Lower leg skin (tissue), 4 donors: ENCODE measurements at regions not wholly inside any gene's neighbourhood (a gene's known extent, or its start where the extent isn't known, plus 50 kb on each side); places are given as distances from the start of the nearest gene placed in this dataset.

Experiments used
- DNase-seq, 2 donors: peaks; one replicate each; pipeline ENCODE4 v3.0.0-alpha.2; 2019; ENCODE audit warnings: low spot score in 2 of 2
- H3K4me3 ChIP-seq: fragments of 200-600 bp; sonication (generic); 2 replicates; pipeline ENCODE4 v1.5.1; 2017; ENCODE audit warnings: mild to moderate bottlenecking, low read depth; ENCODE audit not compliant: poor library complexity, severe bottlenecking
- POLR2A ChIP-seq, 2 donors: fragments of 450-650 bp; IDR thresholded peaks; one replicate each; pipeline ENCODE4 v1.6.1; 2016 to 2017; ENCODE audit warnings: antibody characterized with exemption in 2 of 2, mild to moderate bottlenecking in 1 of 2, moderate library complexity in 1 of 2
- WGBS, 2 donors: methylation state at CpG; one replicate each; pipeline ENCODE4 v1.1.5; 2018; 5-methylcytosine and 5-hydroxymethylcytosine counted together
- intact Hi-C: fragments of 100-400 bp; cut with DNase I; formaldehyde crosslinking; loops from one replicate; pipeline ENCODE4 v1.15.0; 2023; ENCODE audit warnings: low total_unique reads
- TF ChIP-seq, protein P1 (sequence below), 3 donors: fragments of 450-650 bp; IDR thresholded peaks; one replicate each; pipeline ENCODE4 v1.5.1; 2016; ENCODE audit warnings: antibody characterized with exemption in 3 of 3, mild to moderate bottlenecking in 3 of 3, moderate library complexity in 2 of 3

DNA sequence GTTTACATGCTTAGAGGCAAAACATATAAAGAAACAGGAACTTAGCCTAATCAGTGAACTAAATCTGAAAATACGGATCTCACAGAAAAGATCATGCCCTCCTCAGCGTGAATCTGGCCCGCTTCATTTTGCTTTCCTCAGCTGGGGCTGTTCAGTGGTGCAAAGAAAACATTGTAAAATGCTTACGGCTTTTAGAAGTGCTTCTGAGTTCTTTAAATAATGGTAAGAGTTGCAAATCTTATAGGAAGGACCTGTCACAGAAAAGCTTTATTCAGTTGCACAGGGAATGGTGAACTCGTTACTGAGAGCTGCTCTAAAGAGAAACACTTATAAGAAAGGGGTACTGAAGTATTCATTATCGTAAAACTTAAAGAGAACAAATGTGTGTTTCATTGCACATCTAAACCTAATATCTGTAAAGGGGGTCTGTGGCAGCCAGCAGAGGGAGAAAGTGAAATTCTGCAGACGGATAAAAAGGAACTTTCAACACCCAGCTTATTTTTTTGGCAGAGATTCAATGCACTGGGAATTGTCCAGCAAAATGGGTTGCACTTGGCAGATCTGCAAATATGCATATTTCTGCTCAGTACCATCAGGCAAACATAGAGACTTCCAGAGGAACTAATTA, 139.2 kb upstream of the ANK2 start:
- WGBS, 2 donors, result 7 to 10% methylated on average over 7 of the region's 7 CpGs
- no peak overlapping the region for H3K4me3 ChIP-seq
- DNase-seq, result no peak
- no peak for TF ChIP-seq POLR2A (IDR thresholded peaks at IDR 0.05)
- TF ChIP-seq, protein P1, sequence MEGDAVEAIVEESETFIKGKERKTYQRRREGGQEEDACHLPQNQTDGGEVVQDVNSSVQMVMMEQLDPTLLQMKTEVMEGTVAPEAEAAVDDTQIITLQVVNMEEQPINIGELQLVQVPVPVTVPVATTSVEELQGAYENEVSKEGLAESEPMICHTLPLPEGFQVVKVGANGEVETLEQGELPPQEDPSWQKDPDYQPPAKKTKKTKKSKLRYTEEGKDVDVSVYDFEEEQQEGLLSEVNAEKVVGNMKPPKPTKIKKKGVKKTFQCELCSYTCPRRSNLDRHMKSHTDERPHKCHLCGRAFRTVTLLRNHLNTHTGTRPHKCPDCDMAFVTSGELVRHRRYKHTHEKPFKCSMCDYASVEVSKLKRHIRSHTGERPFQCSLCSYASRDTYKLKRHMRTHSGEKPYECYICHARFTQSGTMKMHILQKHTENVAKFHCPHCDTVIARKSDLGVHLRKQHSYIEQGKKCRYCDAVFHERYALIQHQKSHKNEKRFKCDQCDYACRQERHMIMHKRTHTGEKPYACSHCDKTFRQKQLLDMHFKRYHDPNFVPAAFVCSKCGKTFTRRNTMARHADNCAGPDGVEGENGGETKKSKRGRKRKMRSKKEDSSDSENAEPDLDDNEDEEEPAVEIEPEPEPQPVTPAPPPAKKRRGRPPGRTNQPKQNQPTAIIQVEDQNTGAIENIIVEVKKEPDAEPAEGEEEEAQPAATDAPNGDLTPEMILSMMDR (IDR thresholded peaks at IDR 0.05), result no peak
- intact Hi-C loops, result no loop called here

DNA sequence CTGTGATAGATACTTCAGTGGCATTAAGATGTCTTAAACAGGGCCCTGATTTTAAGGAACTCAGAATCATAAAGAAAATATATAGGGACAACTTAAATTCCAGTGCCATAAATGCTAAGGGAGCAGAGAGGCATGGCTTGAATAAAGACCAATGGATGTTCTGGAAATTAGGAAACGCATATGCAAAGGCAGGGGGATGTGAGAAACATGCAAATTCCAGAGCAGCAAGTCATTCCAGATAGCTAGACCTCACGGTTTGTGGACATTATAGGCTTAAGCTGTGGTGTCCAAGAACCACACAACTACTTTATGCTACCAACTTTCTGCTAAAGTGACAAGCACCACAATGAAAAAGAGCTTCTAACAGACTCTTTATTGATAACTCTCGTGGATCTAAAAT, 132.6 kb upstream of the ANK2 start:
- WGBS, 2 donors, result 58 to 79% methylated on average over 3 of the region's 3 CpGs
- no peak for TF ChIP-seq POLR2A (IDR thresholded peaks at IDR 0.05)
- TF ChIP-seq, protein P1 (IDR thresholded peaks at IDR 0.05), result no peak
- intact Hi-C loops, result no loop called here

DNA sequence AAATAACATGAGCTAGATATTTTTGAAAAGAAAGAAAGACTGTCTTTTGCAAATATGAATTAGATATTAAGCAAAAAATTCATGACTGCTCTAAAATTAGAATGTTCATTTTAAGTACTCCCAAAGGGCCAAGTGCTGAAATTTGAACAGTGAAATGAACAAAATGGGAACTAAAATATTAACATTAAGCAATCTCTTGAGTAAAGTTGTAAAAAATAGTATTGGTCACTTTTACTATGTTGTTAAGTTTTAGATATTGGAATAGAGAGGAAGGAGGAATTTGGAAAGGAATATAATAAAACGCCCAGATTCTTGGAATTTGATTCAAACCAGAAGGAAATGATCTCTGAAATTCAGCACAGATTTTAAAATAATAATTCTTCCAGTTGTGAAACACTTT, 125.9 kb upstream of the ANK2 start:
- DNase-seq, result no peak
- TF ChIP-seq POLR2A (IDR thresholded peaks at IDR 0.05), result no peak
- TF ChIP-seq, protein P1 (IDR thresholded peaks at IDR 0.05), result no peak
- H3K4me3 ChIP-seq, result no peak overlapping the region
- WGBS, 2 donors, result 49 to 52% methylated on average over 1 of the region's 1 CpG
- intact Hi-C loops, result no loop called here

More for the DNA sequence above, 132.6 kb upstream of the ANK2 start:
- DNase-seq, result no peak
- no peak overlapping the region for H3K4me3 ChIP-seq

DNA sequence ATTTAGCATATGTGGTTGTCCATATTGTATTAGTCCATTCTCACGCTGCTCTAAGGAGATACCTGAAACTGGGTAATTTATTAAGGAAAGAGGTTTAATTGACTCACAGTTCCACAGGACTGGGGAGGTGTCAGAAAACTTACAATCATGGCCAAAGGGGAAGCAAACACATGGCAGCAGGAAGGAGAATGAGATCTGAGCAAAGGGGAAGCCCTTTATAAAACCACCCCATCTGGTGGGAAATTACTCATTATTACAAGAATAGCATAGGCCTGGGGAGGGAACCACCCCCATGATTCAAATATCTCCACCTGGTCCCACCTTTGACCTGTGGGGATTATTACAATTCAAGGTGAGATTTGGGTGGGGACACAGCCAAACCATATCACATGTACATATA, 122.6 kb upstream of the ANK2 start:
- 85 to 90% methylated on average over 1 of the region's 1 CpG for WGBS, 2 donors
- intact Hi-C loops, result no loop called here
- H3K4me3 ChIP-seq, result no peak overlapping the region
- DNase-seq, result no peak
- TF ChIP-seq POLR2A (IDR thresholded peaks at IDR 0.05), result no peak
- TF ChIP-seq, protein P1 (IDR thresholded peaks at IDR 0.05), result no peak

DNA sequence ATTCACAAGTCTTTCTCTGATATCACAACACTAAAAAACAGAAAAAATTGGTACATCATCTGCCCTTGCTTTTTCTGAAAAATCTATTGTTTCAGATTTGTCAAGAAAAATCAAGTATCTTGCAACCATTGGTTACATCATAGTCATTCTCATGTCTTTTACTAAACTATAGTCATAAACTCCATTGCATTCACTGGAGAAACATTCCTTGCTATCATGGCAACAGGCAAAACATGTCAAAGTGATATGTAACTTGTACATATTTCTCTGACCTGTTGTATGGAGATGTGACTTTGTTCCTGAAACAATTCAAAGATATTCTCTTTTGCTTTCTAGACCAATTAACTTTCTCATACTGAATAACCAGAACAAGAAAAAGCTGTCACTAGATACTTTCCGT, 121.9 kb upstream of the ANK2 start:
- intact Hi-C loops, result no loop called here
- TF ChIP-seq POLR2A (IDR thresholded peaks at IDR 0.05), result no peak
- TF ChIP-seq, protein P1 (IDR thresholded peaks at IDR 0.05), result no peak
- no peak for DNase-seq
- H3K4me3 ChIP-seq, result no peak overlapping the region
- WGBS, 2 donors, result 39 to 40% methylated on average over 1 of the region's 1 CpG

DNA sequence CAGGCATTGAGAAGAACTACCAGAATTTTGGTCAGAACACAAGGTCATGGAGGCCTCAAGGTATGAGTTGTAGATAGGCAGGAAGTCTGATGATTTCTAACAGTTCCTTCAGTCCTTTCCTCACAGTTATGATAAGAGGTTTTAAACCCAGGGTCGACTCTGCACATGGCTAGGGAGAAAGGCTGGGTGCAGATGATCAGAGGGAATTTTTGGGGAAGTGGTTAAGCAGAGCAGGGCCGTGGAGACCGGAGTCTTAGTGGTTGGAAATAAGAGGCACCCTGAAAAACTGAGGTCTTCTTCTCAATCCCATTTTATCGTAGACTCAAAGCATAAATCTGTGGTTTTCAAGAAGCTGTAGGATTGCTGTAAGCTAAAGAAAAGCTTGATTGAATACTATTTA, 118.5 kb upstream of the ANK2 start:
- WGBS, 2 donors, result 75 to 79% methylated on average over 4 of the region's 4 CpGs
- no peak for TF ChIP-seq POLR2A (IDR thresholded peaks at IDR 0.05)
- TF ChIP-seq, protein P1 (IDR thresholded peaks at IDR 0.05), result no peak
- no peak overlapping the region for H3K4me3 ChIP-seq
- intact Hi-C loops, result no loop called here
- no peak for DNase-seq
